ENCODE measurements at regions not wholly inside any gene's neighbourhood (a gene's known extent, or its start where the extent isn't known, plus 50 kb on each side); places are given as distances from the start of the nearest gene placed in this dataset.

DNA sequence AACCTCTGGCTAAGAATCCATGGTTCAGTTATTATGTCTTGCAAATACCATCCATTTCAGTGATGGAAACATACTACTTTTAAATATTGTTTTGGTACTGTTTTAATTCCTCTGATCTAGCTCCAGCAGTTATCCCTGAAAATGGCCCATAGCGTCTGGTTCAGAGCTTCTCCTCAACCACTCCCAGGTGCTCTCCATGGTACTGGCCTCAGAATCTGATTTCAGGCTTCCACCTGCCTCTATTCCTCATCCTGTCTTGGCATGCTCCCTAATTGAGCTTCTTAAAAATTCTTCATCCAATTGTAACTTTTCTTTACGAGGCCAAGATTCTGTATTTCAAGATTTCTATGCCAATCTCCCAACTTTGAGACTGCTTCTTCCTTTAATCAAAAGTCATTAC, 236.3 kb downstream of the HTR7 start:
- Mint-ChIP-seq H3K4me1 (ENCODE audit: unreplicated experiment) (no peaks in the 10 kb centered on the region), H3K9me3 (no peaks in the 10 kb centered on the region), H3K27me3 (peaks cover 25% of the 10 kb centered on the region), H3K36me3 (no peaks in the 10 kb centered on the region), H3K4me3 (no peak overlapping the region), H3K27ac (no peak overlapping the region)
- DNase-seq (ENCODE audit: extremely low spot score, unreplicated experiment) = no peak
- no peak for TF ChIP-seq CTCF (conservative IDR thresholded peaks at IDR 0.05)

GRCh38 chr10:90635111-90635765, 222.6 kb downstream of the HTR7 start:
- Mint-ChIP-seq H3K4me1 (ENCODE audit: unreplicated experiment) (no peaks in the 10 kb centered on the region), H3K27me3 (no peaks in the 10 kb centered on the region), H3K4me3 (no peak overlapping the region), H3K36me3 (no peaks in the 10 kb centered on the region), H3K9me3 (no peaks in the 10 kb centered on the region), H3K27ac (no peak overlapping the region)
- TF ChIP-seq CTCF (conservative IDR thresholded peaks at IDR 0.05) = no peak
- DNase-seq (ENCODE audit: extremely low spot score, unreplicated experiment) = no peak

DNA sequence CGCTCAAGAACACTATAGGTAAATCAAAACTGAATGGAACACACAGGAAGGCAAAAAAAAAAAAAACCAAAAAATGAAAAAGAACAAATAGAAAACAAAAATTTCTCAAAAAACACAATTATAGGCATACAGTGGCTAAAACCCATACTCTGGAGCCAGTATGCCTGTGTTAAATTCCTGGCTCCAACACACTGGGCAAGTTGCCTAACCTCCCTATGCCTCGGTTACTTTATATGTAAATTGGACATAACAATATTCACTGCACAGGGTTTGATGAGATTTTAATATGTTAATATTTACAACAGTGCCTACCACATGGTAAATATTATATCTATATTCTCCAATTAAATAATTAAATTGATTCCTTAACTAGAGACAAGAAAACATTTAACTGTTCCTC, 217.1 kb downstream of the HTR7 start:
- Mint-ChIP-seq H3K4me3 (no peak overlapping the region), H3K27ac (no peak overlapping the region), H3K27me3 (no peaks in the 10 kb centered on the region), H3K36me3 (no peaks in the 10 kb centered on the region), H3K9me3 (no peaks in the 10 kb centered on the region), H3K4me1 (ENCODE audit: unreplicated experiment) (no peaks in the 10 kb centered on the region)
- no peak for DNase-seq (ENCODE audit: extremely low spot score, unreplicated experiment)
- TF ChIP-seq CTCF (conservative IDR thresholded peaks at IDR 0.05) = no peak

DNA sequence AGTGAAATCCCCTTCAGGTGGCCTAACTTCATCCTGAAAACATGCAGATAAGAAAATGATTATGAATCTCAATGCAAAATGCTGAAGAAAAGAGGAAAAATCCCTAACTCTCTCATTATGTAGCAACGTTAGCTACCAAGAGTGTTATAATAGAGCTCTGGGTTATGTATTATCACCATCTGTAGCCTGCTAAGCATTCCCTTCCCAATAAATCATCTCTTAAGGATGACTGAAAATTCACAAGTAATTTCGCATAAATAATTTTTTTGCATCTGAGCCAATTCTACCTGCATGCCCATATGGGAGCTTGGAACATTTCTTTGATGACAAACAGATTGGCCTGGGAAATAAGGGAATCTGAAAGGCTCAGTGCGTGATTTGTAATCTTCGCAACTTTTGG, 216.1 kb downstream of the HTR7 start:
- Mint-ChIP-seq H3K9me3 (no peaks in the 10 kb centered on the region), H3K27me3 (peaks cover 2% of the 10 kb centered on the region), H3K27ac (no peak overlapping the region), H3K4me1 (ENCODE audit: unreplicated experiment) (no peaks in the 10 kb centered on the region), H3K36me3 (no peaks in the 10 kb centered on the region), H3K4me3 (no peak overlapping the region)
- no peak for TF ChIP-seq CTCF (conservative IDR thresholded peaks at IDR 0.05)
- no peak for DNase-seq (ENCODE audit: extremely low spot score, unreplicated experiment)

DNA sequence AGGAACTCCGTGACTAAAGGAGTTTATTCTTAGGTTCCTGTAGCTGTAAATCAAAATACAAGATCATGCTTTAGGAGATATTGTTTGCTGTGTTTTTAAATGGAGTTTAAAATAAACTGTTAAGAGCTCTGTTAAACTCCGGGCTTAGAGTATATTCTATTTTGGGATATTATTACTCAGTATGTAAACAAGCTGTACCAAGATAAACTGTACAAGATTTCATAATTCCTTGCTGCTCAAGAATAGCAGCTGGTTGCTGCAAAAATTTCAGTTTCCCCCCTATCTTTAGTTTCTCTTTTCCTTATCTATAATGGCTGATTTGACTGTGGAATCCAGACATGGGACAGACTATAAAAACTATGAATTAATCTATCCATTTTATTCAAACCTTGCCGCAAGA, 215.7 kb downstream of the HTR7 start:
- H3K27me3 Mint-ChIP-seq = peaks cover 3% of the 10 kb centered on the region
- no peaks in the 10 kb centered on the region for H3K9me3 Mint-ChIP-seq
- no peaks in the 10 kb centered on the region for H3K4me1 Mint-ChIP-seq (ENCODE audit: unreplicated experiment)
- H3K4me3 Mint-ChIP-seq = no peak overlapping the region
- H3K27ac Mint-ChIP-seq = no peak overlapping the region
- DNase-seq (ENCODE audit: extremely low spot score, unreplicated experiment) = no peak
- TF ChIP-seq CTCF (conservative IDR thresholded peaks at IDR 0.05) = no peak
- no peaks in the 10 kb centered on the region for H3K36me3 Mint-ChIP-seq

DNA sequence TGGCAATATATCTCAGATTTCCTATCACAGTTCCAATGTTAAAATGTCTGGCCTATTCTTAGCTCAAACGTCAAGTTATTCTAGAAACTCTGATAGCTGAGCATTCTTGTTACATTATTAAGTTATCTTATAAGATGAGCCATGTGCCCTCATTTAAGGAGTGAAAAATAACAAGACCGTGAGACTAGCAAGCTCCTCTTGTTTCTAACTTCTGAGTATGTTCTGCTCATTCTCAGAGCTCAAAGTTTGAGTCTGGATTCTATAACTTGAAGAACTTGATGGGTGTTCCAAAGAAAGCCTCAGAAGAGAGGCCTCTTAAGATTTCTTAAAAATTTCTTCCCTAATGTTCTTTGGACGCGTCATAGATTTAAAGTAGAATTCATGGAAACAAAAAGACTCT, 215.2 kb downstream of the HTR7 start:
- no peak for DNase-seq (ENCODE audit: extremely low spot score, unreplicated experiment)
- Mint-ChIP-seq H3K27me3 (peaks cover 3% of the 10 kb centered on the region), H3K4me1 (ENCODE audit: unreplicated experiment) (no peaks in the 10 kb centered on the region), H3K9me3 (no peaks in the 10 kb centered on the region), H3K27ac (no peak overlapping the region), H3K36me3 (no peaks in the 10 kb centered on the region), H3K4me3 (no peak overlapping the region)
- TF ChIP-seq CTCF (conservative IDR thresholded peaks at IDR 0.05) = no peak

Measured in type B pancreatic cell (in vitro differentiated cells).